Renal cortical epithelial cell (primary cell): ENCODE measurements at regions not wholly inside any gene's neighbourhood (a gene's known extent, or its start where the extent isn't known, plus 50 kb on each side); places are given as distances from the start of the nearest gene placed in this dataset.

ENCODE experiments used
- DNase-seq: peaks from one replicate; pipeline ENCODE4 v3.0.0-alpha.2; 2011; ENCODE audit warnings: low read depth

DNA sequence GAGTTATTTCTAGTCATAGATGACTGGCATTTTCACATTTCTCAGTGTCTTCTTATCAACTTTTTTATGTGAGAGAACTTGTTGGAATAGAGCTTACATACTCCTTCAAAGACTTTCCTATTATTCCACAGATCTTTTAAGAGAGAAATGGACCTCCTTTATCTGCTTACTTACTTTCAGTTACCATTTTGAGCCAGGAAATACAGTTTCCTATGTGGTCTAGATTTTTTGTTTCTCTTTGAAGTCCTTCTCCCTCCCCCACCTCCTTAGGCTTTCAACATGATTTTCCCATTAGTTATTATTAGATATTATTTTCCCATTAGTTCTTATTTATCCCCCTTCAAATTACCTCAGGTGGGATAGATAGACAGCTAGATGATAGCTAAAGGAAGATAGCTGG is 289.1 kb upstream of the ITGA1 start:
- no peak for DNase-seq

DNA sequence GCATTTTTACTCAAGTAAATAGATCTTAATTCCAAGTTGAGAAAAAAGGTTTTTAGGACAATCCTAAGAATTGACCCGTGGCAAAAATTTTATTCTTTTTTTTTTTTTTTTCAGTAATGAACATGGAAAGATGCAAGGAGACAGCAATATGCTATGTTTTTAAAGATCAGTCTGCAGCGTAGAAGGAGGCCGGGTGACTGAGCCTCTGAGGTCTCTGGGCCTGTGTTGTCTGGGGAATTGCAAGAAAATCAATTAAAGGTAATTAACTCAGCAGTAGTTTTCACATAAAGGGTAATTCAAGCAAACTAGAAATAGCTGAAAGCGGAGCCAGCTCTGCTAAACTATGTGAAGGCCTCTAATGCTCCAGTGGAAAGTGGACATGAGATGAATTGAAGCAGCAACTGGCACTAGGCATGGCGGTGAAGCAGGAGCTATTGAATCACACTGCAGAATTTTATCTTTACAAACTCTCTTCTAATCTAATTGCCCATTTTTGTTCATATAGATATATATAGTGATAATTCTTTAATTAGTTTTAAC is 285.2 kb upstream of the ITGA1 start:
- DNase-seq = no peak

GRCh38 chr5:52504584-52505240 is 283.0 kb upstream of the ITGA1 start:
- DNase-seq = no peak

DNA sequence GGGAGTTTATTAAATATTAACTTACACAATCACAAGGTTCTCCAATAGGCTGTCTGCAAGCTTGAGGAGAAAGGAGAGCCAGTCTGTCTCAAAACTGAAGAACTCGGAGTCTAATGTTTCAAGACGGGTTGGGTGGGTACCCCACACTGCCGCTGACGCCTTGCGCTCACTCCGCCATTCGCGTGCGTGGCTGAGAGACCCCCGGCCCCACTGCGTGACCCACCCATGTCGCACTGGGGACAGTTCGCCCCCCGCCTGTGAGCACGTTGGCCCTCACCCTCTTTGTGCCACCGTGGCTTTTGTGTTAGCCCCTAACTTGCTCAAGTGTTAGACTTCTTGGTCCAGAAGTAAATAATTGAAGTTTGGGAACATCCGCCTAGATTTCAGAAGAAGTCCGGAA is 270.0 kb upstream of the ITGA1 start:
- no peak for DNase-seq

DNA sequence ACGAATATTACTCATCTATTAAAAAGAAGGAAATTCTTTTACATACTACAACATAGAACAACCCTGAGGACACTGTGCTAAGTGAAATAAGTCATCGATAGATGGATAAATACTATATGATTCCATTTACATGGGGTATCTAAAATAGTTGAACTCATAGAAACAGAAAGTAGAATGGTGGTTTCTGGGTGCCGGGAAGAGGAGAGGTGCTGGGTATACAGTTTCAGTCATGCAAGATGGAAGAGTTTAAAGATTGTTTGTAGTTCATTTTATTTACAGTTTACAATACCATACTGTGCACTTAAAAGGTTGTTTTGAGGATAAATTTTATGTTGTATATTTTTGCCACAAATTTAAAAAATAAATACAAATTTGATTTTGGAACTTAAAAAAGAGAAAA is 267.5 kb upstream of the ITGA1 start:
- no peak for DNase-seq

GRCh38 chr5:52521236-52521635 is 266.5 kb upstream of the ITGA1 start:
- DNase-seq = peak; percentile 84

DNA sequence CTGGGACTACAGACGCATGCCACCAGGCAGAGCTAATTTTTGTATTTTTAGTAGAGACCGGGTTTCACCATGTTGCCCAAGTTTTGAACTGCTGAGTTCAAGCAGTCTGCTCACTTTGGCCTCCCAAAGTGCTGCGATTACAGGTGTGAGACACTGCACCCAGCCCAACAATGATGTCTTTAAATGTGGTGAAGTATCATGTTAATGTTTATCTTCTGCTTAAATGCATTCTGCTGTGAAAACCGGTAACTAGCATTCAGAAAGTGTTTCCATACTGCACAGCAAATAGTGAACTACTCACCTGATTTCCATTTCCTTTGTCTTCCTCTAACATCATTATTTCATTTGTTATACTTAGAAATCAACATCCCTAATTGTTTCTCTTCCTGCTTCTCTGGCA is 264.0 kb upstream of the ITGA1 start:
- DNase-seq = peak; percentile 28

GRCh38 chr5:52531105-52531504 is 256.6 kb upstream of the ITGA1 start:
- DNase-seq = no peak

DNA sequence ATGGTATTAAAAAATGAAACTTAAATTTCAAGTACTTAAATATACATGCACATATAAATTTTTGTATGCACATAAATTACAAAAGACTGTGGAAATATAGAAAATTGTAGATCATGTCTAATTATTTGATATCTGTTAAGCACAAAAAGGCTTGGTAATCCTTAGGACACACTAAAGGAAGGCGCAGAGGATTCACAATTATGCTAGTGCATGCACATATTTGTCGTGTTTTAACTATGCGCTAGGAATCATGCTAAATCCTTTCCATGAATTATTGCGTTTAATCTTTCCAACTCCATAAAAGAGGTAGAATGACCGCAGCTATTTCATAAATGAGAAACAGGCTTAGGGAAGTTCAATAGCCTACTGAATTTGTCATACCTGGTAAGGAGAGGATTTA is 244.1 kb upstream of the ITGA1 start:
- DNase-seq = no peak

DNA sequence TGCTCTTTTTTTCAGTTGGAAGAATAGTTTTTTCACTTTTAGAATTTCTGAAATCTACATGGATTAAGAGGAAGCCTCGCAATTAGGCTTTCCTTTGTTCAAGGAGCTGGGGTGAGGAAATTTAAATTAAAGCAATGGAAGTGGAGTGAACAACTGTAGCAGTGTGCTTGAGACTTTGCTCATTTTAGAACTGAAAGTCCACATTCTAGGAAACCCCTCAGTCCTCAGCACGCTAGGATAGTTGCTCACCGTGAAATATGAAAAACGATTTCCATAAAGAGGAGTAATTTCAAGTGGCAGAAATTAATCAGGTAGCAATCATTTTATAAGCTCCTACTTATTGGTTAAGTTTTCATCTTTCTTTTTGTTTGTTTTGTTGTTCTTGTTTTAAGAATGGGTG is 243.0 kb upstream of the ITGA1 start:
- DNase-seq = no peak

GRCh38 chr5:52554293-52554692 is 233.4 kb upstream of the ITGA1 start:
- DNase-seq = no peak

GRCh38 chr5:52560366-52560765 is 227.3 kb upstream of the ITGA1 start:
- peak; percentile 26 for DNase-seq

DNA sequence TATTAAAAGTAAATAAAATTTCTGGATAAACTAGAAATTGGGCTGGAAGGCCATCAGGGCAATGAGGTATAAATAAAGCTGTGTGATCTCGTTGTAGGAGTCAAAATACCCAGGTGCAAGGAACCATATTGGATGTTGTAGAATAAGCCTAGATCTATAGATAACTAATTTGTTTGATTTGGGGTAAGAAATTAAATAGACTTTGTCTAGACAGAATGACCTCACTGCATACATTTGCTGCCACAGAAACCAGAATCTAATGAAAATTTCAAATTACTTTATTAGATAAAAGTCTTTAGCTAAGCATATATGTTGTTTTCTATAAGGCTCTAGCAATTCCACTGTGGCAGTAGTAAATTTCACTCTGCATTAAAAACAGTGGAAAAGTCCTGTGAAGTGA is 225.2 kb upstream of the ITGA1 start:
- DNase-seq = no peak

- no peak for DNase-seq
Observed at GRCh38 chr5:52564587-52564986, 223.1 kb upstream of the ITGA1 start.

DNA sequence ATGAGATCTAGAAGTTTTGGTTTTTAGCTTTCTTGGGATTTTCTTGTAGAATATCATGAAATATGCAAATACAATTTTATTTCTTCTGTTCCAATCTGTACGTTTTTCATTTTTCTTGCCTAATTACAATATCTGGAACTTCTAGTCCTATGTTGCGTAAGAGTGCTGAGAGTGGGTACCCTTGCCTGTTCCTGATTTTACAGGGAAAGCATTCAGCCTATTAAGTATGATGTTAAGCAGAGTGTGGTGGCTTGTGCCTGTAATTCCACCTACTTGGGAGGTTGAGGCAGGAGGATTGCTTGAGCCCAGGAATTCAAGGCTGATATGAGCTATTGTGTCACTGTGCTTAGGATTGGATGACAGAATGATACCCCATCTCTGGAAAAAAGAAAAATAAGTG is 210.2 kb upstream of the ITGA1 start:
- DNase-seq = no peak

- DNase-seq = peak; percentile 40
Observed at GRCh38 chr5:52579391-52579790, 208.3 kb upstream of the ITGA1 start.

GRCh38 chr5:52580921-52581320 is 206.8 kb upstream of the ITGA1 start:
- no peak for DNase-seq

- no peak for DNase-seq
Observed at GRCh38 chr5:52582313-52582712, 205.4 kb upstream of the ITGA1 start.

- no peak for DNase-seq
Observed at GRCh38 chr5:52587131-52587530, 200.6 kb upstream of the ITGA1 start.

DNA sequence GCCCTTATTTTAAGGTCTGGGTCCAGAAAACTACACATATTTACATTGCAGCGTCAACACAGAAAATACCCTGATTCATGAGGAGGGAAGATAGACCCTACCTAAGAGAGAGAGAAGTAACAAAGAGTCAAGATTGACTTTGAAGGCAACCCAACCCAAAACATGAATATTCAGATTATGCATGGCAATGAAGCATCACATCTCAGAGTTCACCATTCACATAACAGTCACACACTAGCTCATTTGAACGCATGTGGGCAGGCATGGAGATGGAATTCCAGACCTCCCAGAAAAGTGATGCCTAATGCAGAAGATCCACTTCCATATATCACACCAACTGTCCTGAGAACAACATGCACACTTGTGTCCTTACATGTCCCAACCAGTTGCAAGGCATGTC is 190.1 kb upstream of the ITGA1 start:
- no peak for DNase-seq

DNA sequence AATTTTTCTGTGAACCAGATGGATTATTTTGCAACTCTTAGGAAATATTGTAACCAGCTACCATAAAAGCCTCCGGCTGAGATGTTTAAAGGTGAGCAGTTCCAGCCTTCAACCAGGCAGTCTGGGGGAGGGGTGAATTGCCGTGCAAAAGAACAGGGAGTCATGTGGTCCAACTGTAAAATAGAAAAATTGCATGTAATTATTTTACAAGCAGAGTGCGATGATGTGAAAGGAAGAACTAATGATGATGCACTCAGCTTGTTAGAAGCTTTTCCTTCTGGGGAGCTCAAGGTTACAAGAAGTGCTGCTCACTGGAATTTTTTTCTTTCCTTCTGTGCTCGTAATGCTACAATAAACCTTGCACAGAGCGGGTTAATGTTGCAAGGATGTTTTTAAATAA is 188.7 kb upstream of the ITGA1 start:
- DNase-seq = no peak

DNA sequence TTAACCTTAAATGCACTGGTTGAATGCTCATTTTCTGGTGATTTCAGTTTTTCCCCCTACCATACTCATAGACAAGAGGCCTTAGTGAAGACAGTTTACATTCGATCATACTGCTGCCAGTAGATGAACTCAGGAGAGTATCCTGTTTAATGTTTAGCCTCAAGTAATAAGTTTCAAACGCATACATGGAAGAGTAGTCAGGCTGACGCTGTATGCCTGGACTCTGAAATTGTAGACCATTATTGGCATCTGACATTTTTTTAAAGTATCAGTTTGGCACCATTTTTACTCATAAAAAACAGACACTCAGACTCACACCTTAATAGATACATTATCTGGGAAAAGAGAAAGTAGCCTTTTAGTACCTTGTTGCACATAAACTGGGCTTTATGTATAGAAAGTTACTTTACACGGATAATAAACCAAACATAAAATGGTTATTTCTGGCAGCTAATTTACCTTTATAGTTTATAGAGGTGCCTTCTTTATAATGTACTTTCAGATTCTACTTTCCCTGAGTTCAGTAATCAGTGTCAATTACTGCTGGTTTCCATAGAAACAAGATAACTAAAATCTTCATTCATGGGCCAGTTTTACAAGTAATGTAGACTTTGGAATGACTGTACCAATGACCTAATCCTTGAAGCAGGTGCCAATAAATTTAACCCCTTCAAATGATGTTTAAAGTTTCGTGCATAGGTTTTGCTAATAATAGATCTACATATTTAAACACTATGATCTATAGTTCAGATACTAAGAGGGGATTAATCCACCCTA is 183.8 kb upstream of the ITGA1 start:
- peak; percentile 39 for DNase-seq
